LoVo (cell line): ENCODE measurements at regions not wholly inside any gene's neighbourhood (a gene's known extent, or its start where the extent isn't known, plus 50 kb on each side); places are given as distances from the start of the nearest gene placed in this dataset.
"Not testable (repeated sequence)": the region's sequence is repeated elsewhere in the genome, so short reads cannot be mapped to it uniquely, and the experiment has no call there.

Experiments
- DNase-seq: peaks from one replicate; pipeline ENCODE4 v3.0.0-alpha.2; 2016; ENCODE audit warnings: low spot score

- no peak for DNase-seq
These were observed 247.1 kb downstream of the SLCO4C1 start for GRCh38 chr5:102048940-102049339.

- DNase-seq: not testable (repeated sequence)
These were observed 249.0 kb downstream of the SLCO4C1 start for GRCh38 chr5:102047073-102047472.

- no peak for DNase-seq
These were observed 255.8 kb downstream of the SLCO4C1 start for GRCh38 chr5:102040326-102040725.

- DNase-seq: no peak
These were observed 259.2 kb downstream of the SLCO4C1 start for GRCh38 chr5:102036927-102037326.

GRCh38 chr5:102031711-102032110 is 264.4 kb downstream of the SLCO4C1 start:
- no peak for DNase-seq

GRCh38 chr5:102018690-102019089 is 277.4 kb downstream of the SLCO4C1 start:
- no peak for DNase-seq

GRCh38 chr5:102018279-102018678 is 277.8 kb downstream of the SLCO4C1 start:
- DNase-seq: no peak

GRCh38 chr5:102014371-102014770 is 281.7 kb downstream of the SLCO4C1 start:
- DNase-seq: no peak

- no peak for DNase-seq
These were observed 285.4 kb downstream of the SLCO4C1 start for GRCh38 chr5:102010644-102011043.

GRCh38 chr5:101997235-101997634 is 298.8 kb downstream of the SLCO4C1 start:
- no peak for DNase-seq

GRCh38 chr5:101995585-101995984 is 300.5 kb downstream of the SLCO4C1 start:
- peak; percentile 67 for DNase-seq

GRCh38 chr5:101991486-101991885 is 304.6 kb downstream of the SLCO4C1 start:
- no peak for DNase-seq

- no peak for DNase-seq
These were observed 306.4 kb downstream of the SLCO4C1 start for GRCh38 chr5:101989659-101990058.

- DNase-seq: peak; percentile 27
These were observed 318.2 kb downstream of the SLCO4C1 start for GRCh38 chr5:101977729-101978345.

GRCh38 chr5:101976933-101977332 is 319.2 kb downstream of the SLCO4C1 start:
- no peak for DNase-seq

- DNase-seq: no peak
These were observed 326.3 kb downstream of the SLCO4C1 start for GRCh38 chr5:101969742-101970141.

- no peak for DNase-seq
These were observed 329.6 kb downstream of the SLCO4C1 start for GRCh38 chr5:101966476-101966875.

- no peak for DNase-seq
These were observed 340.2 kb downstream of the SLCO4C1 start for GRCh38 chr5:101955891-101956290.

GRCh38 chr5:101950019-101950418 is 346.1 kb downstream of the SLCO4C1 start:
- no peak for DNase-seq

GRCh38 chr5:101948615-101949014 is 347.5 kb downstream of the SLCO4C1 start:
- DNase-seq: no peak

- DNase-seq: no peak
These were observed 352.3 kb downstream of the SLCO4C1 start for GRCh38 chr5:101943784-101944183.

- DNase-seq: peak; percentile 58
These were observed 353.7 kb downstream of the SLCO4C1 start for GRCh38 chr5:101942321-101942882.

- DNase-seq: no peak
These were observed 359.0 kb downstream of the SLCO4C1 start for GRCh38 chr5:101937041-101937440.

- no peak for DNase-seq
These were observed 361.0 kb downstream of the SLCO4C1 start for GRCh38 chr5:101935086-101935485.
